Gastroesophageal sphincter (tissue), 3 donors: ENCODE measurements at regions not wholly inside any gene's neighbourhood (a gene's known extent, or its start where the extent isn't known, plus 50 kb on each side); places are given as distances from the start of the nearest gene placed in this dataset.

ENCODE experiments used
- CTCF ChIP-seq, 4 experiments: fragments of 200-600 bp in 2 of 4; fragments of 450-650 bp in 2 of 4; sonication (generic) in 1 of 4; IDR thresholded peaks; one replicate each; pipeline ENCODE4 v1.5.1; 2017 to 2019; ENCODE audit warnings: antibody characterized with exemption in 4 of 4, mild to moderate bottlenecking in 2 of 4, moderate library complexity in 2 of 4
- EP300 ChIP-seq: sonication (generic); formaldehyde crosslinking; IDR thresholded peaks from one replicate; pipeline ENCODE4 v1.6.1; 2017; ENCODE audit warnings: antibody characterized with exemption, mild to moderate bottlenecking
- POLR2A ChIP-seq, 2 donors: fragments of 450-650 bp; IDR thresholded peaks; one replicate each; pipeline ENCODE4 v1.6.1; 2017; ENCODE audit warnings: antibody characterized with exemption in 2 of 2, mild to moderate bottlenecking in 2 of 2, moderate library complexity in 1 of 2
- POLR2AphosphoS5 ChIP-seq: sonication (generic); formaldehyde crosslinking; IDR thresholded peaks from one replicate; pipeline ENCODE4 v1.6.1; 2017; ENCODE audit warnings: antibody characterized with exemption

GRCh38 chr9:73349476-73349875 lies 197.8 kb downstream of the ANXA1 start:
- TF ChIP-seq CTCF (IDR thresholded peaks at IDR 0.05) (no peak), POLR2A (IDR thresholded peaks at IDR 0.05) (no peak), EP300 (no peak), POLR2AphosphoS5 (no peak)
